Mesothelial cell of epicardium (in vitro differentiated cells): ENCODE measurements at regions not wholly inside any gene's neighbourhood (a gene's known extent, or its start where the extent isn't known, plus 50 kb on each side); places are given as distances from the start of the nearest gene placed in this dataset.

Experiments
- DNase-seq, 2 experiments: peaks; one replicate each; pipeline ENCODE4 v3.0.0; 2021; ENCODE audit warnings: low spot score in 2 of 2; ENCODE audit not compliant: unreplicated experiment in 2 of 2
- H3K27ac Mint-ChIP-seq: 2 replicates; pipeline ENCODE4 v1.8.0; 2021; ENCODE audit warnings: mixed read lengths
- H3K27me3 Mint-ChIP-seq: 2 replicates; pipeline ENCODE4 v1.8.0; 2021; ENCODE audit warnings: low read depth, mixed read lengths
- H3K36me3 Mint-ChIP-seq: 2 replicates; pipeline ENCODE4 v1.8.0; 2021; ENCODE audit warnings: mixed read lengths
- H3K4me1 Mint-ChIP-seq: 2 replicates; pipeline ENCODE4 v1.8.0; 2021; ENCODE audit warnings: mixed read lengths
- H3K4me3 Mint-ChIP-seq: 2 replicates; pipeline ENCODE4 v1.8.0; 2021; ENCODE audit warnings: mild to moderate bottlenecking, moderate library complexity, mixed read lengths
- H3K9me3 Mint-ChIP-seq: 2 replicates; pipeline ENCODE4 v1.8.0; 2021; ENCODE audit warnings: mixed read lengths
- CTCF ChIP-seq: fragments of 200-600 bp; sonication (generic); IDR thresholded peaks from one replicate; pipeline ENCODE4 v1.5.0; 2021; ENCODE audit warnings: antibody characterized with exemption; ENCODE audit not compliant: unreplicated experiment

GRCh38 chr22:49417833-49418232 lies 409.8 kb downstream of the BRD1 start:
- H3K36me3 Mint-ChIP-seq: no peaks in the 10 kb centered on the region
- H3K9me3 Mint-ChIP-seq: no peaks in the 10 kb centered on the region
- no peak for DNase-seq
- no peak overlapping the region for H3K4me3 Mint-ChIP-seq
- TF ChIP-seq CTCF: no peak
- peaks cover 34% of the 10 kb centered on the region for H3K27me3 Mint-ChIP-seq
- no peaks in the 10 kb centered on the region for H3K4me1 Mint-ChIP-seq
- no peak overlapping the region for H3K27ac Mint-ChIP-seq

GRCh38 chr22:49417326-49417725 lies 410.3 kb downstream of the BRD1 start:
- no peaks in the 10 kb centered on the region for H3K4me1 Mint-ChIP-seq
- H3K9me3 Mint-ChIP-seq: no peaks in the 10 kb centered on the region
- no peak for TF ChIP-seq CTCF
- no peaks in the 10 kb centered on the region for H3K36me3 Mint-ChIP-seq
- H3K27ac Mint-ChIP-seq: no peak overlapping the region
- H3K4me3 Mint-ChIP-seq: no peak overlapping the region
- DNase-seq: no peak
- H3K27me3 Mint-ChIP-seq: peaks cover 32% of the 10 kb centered on the region

GRCh38 chr22:49415151-49415951 lies 412.3 kb downstream of the BRD1 start:
- Mint-ChIP-seq H3K36me3 (no peaks in the 10 kb centered on the region), H3K4me3 (no peak overlapping the region), H3K9me3 (no peaks in the 10 kb centered on the region), H3K4me1 (no peaks in the 10 kb centered on the region), H3K27me3 (peaks cover 28% of the 10 kb centered on the region), H3K27ac (no peak overlapping the region)
- no peak for DNase-seq
- TF ChIP-seq CTCF: no peak

GRCh38 chr22:49413551-49413950 lies 414.1 kb downstream of the BRD1 start:
- DNase-seq: no peak
- peaks cover 10% of the 10 kb centered on the region for H3K9me3 Mint-ChIP-seq
- no peaks in the 10 kb centered on the region for H3K36me3 Mint-ChIP-seq
- H3K4me1 Mint-ChIP-seq: no peaks in the 10 kb centered on the region
- no peak overlapping the region for H3K4me3 Mint-ChIP-seq
- no peak overlapping the region for H3K27ac Mint-ChIP-seq
- TF ChIP-seq CTCF: no peak
- H3K27me3 Mint-ChIP-seq: peaks cover 38% of the 10 kb centered on the region

DNA sequence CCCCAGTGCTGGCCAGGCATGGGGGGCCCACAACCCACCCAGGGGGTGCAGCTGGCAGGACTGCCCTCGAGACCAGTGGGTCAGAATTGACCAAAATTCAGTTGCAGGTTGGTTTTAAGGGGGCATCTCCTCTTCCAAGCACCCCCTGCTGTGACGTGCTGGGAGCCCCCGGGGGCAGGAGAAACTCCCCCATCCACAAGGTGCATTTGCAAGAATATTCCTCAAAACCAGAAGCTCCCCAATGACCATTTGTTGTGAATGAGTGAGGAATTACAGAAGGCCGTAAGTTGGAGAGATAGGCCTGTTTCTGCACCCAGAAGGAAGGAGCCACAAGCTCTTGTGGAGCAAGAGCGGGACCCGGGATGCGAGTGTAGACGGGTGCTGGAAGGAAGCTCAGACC lies 414.5 kb downstream of the BRD1 start:
- Mint-ChIP-seq H3K27me3 (peaks cover 38% of the 10 kb centered on the region), H3K27ac (no peak overlapping the region), H3K36me3 (no peaks in the 10 kb centered on the region), H3K9me3 (peaks cover 10% of the 10 kb centered on the region), H3K4me3 (no peak overlapping the region), H3K4me1 (peaks cover 1% of the 10 kb centered on the region)
- DNase-seq: no peak
- TF ChIP-seq CTCF: no peak
